Progenitor cell of endocrine pancreas (in vitro differentiated cells): ENCODE measurements at regions not wholly inside any gene's neighbourhood (a gene's known extent, or its start where the extent isn't known, plus 50 kb on each side); places are given as distances from the start of the nearest gene placed in this dataset.

Experiments
- DNase-seq: peaks from one replicate; pipeline ENCODE4 v3.0.0; 2021; ENCODE audit warnings: low spot score; ENCODE audit not compliant: unreplicated experiment
- H3K27ac Mint-ChIP-seq: 2 replicates; pipeline ENCODE4 v1.8.0; 2021; ENCODE audit warnings: mild to moderate bottlenecking, moderate library complexity, mixed read lengths
- H3K27me3 Mint-ChIP-seq: 2 replicates; pipeline ENCODE4 v1.8.0; 2021; ENCODE audit warnings: mixed read lengths
- H3K36me3 Mint-ChIP-seq: 2 replicates; pipeline ENCODE4 v1.8.0; 2022; ENCODE audit warnings: mixed read lengths; ENCODE audit not compliant: insufficient read depth
- H3K4me1 Mint-ChIP-seq: 2 replicates; pipeline ENCODE4 v1.8.0; 2021; ENCODE audit warnings: low read depth, mixed read lengths
- H3K4me3 Mint-ChIP-seq: 2 replicates; pipeline ENCODE4 v1.8.0; 2021; ENCODE audit warnings: low read depth, mild to moderate bottlenecking, moderate library complexity, mixed read lengths
- H3K9me3 Mint-ChIP-seq: 2 replicates; pipeline ENCODE4 v1.8.0; 2021; ENCODE audit warnings: low read depth, mixed read lengths
- CTCF ChIP-seq: fragments of 200-600 bp; sonication (generic); IDR thresholded peaks from one replicate; pipeline ENCODE4 v1.5.0; 2021; ENCODE audit warnings: antibody characterized with exemption, mild to moderate bottlenecking; ENCODE audit not compliant: unreplicated experiment

DNA sequence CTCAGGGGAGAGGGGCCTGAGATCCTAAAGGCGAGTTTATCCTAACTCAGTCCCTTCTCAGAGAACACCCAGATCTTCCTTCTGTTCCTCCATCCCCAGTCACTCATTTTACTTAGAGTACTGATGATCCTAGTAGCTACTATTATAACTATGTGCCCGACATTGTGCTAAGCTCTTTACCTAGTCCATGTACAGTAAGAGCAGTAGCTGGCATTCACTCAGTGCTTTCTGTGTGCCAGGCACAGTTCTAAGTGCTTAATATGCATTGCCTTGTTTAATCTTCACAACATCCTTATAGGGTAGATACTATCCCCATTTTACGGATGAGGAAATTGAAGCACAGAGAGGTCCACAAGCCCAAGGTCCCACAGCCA is 58.3 kb downstream of the FRMPD3 start:
- DNase-seq: no peak
- Mint-ChIP-seq H3K27me3 (peaks cover 60% of the 10 kb centered on the region), H3K36me3 (no peaks in the 10 kb centered on the region), H3K9me3 (peaks cover 15% of the 10 kb centered on the region), H3K4me1 (peaks cover 2% of the 10 kb centered on the region), H3K27ac (no peak overlapping the region), H3K4me3 (no peak overlapping the region)
- TF ChIP-seq CTCF: no peak

DNA sequence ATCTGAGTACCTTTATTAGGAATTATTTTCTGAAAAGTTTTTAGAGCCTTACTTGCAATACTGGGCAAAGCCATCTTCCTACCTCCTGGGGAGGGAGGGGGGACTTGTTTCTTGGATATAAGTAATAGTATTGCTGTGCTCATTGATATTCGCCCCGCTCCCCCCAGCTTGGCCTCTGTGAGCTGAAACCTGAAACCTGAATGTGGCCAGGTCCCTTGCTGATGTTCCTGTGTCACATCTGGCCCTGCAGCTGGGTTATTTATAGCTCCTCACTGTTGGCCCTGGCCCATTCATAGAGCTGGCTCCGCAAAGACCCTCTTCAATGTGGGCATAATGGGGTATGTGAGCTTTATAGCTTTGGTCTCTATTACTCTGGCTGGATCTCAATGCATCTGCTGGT is 59.5 kb downstream of the FRMPD3 start:
- H3K36me3 Mint-ChIP-seq: no peaks in the 10 kb centered on the region
- H3K4me3 Mint-ChIP-seq: no peak overlapping the region
- H3K9me3 Mint-ChIP-seq: peaks cover 16% of the 10 kb centered on the region
- TF ChIP-seq CTCF: no peak
- peaks cover 2% of the 10 kb centered on the region for H3K4me1 Mint-ChIP-seq
- H3K27me3 Mint-ChIP-seq: peaks cover 60% of the 10 kb centered on the region
- H3K27ac Mint-ChIP-seq: no peak overlapping the region
- no peak for DNase-seq

DNA sequence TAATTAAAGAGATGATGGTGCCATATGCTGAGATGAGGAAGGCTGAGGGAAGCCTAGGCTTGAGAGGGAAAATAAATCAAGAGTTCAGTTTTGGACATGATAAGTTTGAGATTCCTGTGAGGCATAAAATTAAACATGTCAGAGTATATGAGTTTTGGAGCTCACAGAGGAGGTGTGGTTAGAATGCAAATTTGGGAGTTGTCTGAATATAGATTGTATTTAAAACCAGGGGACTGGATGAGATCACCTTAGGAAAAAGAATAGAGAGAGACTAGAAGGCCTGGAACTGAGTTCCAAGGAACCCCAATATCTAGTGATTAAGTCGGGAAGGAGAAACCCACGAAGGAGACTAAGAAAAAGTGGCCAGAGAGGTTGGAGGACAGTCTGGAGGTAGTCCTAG is 65.5 kb downstream of the FRMPD3 start:
- Mint-ChIP-seq H3K4me3 (no peak overlapping the region), H3K4me1 (no peaks in the 10 kb centered on the region), H3K27ac (no peak overlapping the region), H3K27me3 (peaks cover 21% of the 10 kb centered on the region), H3K9me3 (peaks cover 39% of the 10 kb centered on the region), H3K36me3 (peaks cover 1% of the 10 kb centered on the region)
- no peak for TF ChIP-seq CTCF
- no peak for DNase-seq

DNA sequence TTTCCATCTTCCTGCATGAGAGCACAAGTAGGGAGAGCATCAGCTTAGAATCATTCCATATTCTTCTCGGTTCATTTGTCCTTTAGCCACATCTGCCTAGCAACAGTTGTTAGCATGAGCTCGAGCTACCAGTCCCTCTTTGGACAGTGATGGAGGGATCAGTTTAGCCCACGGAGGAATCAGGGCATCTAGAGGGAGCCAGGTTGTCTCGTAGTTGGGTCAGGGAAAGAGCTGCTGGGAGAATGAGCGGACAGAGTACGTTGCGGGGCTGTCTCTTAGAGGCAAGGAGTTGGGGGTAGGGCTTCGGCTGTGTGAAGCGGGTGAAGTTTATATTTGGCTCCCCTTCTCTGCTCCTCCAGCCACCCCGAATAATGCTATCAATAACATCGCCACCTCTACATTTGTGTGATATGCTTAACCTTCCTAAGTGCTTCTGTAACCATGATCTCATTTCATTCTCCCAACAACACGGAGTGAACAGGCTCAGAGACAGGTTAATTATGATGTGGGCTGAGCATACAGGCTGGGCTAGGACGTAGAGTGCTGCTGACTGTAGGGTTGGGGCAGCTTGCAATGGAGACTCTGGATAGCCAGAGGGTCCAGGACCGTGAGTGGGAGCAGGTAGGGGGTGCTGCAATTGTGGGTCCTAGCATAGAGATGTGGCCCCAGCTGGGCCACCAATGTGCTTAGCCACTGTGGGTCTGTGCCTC is 72.6 kb downstream of the FRMPD3 start:
- H3K9me3 Mint-ChIP-seq: peaks cover 19% of the 10 kb centered on the region
- peaks cover 8% of the 10 kb centered on the region for H3K27me3 Mint-ChIP-seq
- H3K36me3 Mint-ChIP-seq: peaks cover 1% of the 10 kb centered on the region
- no peak overlapping the region for H3K27ac Mint-ChIP-seq
- DNase-seq: no peak
- TF ChIP-seq CTCF: no peak
- H3K4me1 Mint-ChIP-seq: no peaks in the 10 kb centered on the region
- no peak overlapping the region for H3K4me3 Mint-ChIP-seq

- H3K4me3 Mint-ChIP-seq: no peak overlapping the region
- no peak for TF ChIP-seq CTCF
- H3K9me3 Mint-ChIP-seq: peaks cover 14% of the 10 kb centered on the region
- no peaks in the 10 kb centered on the region for H3K4me1 Mint-ChIP-seq
- DNase-seq: no peak
- H3K27ac Mint-ChIP-seq: no peak overlapping the region
- peaks cover 4% of the 10 kb centered on the region for H3K27me3 Mint-ChIP-seq
- H3K36me3 Mint-ChIP-seq: no peaks in the 10 kb centered on the region
Observed at GRCh38 chrX:107522901-107523300, 73.4 kb downstream of the FRMPD3 start.
